Osteoblast (primary cell): ENCODE measurements at regions not wholly inside any gene's neighbourhood (a gene's known extent, or its start where the extent isn't known, plus 50 kb on each side); places are given as distances from the start of the nearest gene placed in this dataset.

ENCODE experiments used
- DNase-seq: peaks from one replicate; pipeline ENCODE4 v3.0.0; 2011; ENCODE audit warnings: low spot score, mixed read lengths; ENCODE audit not compliant: insufficient read length; ENCODE audit errors: missing footprints
- H2AFZ ChIP-seq: 2 replicates; pipeline ENCODE4 v1.6.0; 2011; ENCODE audit warnings: mild to moderate bottlenecking, low read length
- H3K27ac ChIP-seq: 2 replicates; pipeline ENCODE4 v1.5.1; 2011; ENCODE audit warnings: mild to moderate bottlenecking, low read depth, low read length, moderate library complexity
- H3K27me3 ChIP-seq: 2 replicates; pipeline ENCODE4 v1.6.0; 2012; ENCODE audit warnings: mild to moderate bottlenecking, control low read depth, inconsistent platforms, low read length, moderate library complexity; ENCODE audit not compliant: insufficient read depth
- H3K36me3 ChIP-seq: 2 replicates; pipeline ENCODE4 v1.5.1; 2011; ENCODE audit warnings: mild to moderate bottlenecking, low read length, control low read depth, moderate library complexity; ENCODE audit not compliant: insufficient read depth
- H3K4me1 ChIP-seq: 2 replicates; pipeline ENCODE4 v1.5.1; 2011; ENCODE audit warnings: mild to moderate bottlenecking, low read length, control low read depth, moderate library complexity; ENCODE audit not compliant: insufficient read depth
- H3K4me2 ChIP-seq: 2 replicates; pipeline ENCODE4 v1.6.0; 2011; ENCODE audit warnings: mild to moderate bottlenecking, low read length; ENCODE audit not compliant: insufficient read depth
- H3K4me3 ChIP-seq: fragments of 200-600 bp; sonication (generic); 3 replicates; pipeline ENCODE4 v1.5.1; 2012; ENCODE audit warnings: mild to moderate bottlenecking, low read length, inconsistent platforms; ENCODE audit not compliant: insufficient read depth
- H3K79me2 ChIP-seq: 2 replicates; pipeline ENCODE4 v1.6.0; 2012; ENCODE audit warnings: mild to moderate bottlenecking, low read length, control low read depth, inconsistent platforms; ENCODE audit not compliant: insufficient read depth
- H3K9me3 ChIP-seq: 2 replicates; pipeline ENCODE4 v1.5.1; 2011; ENCODE audit warnings: low read depth, low read length, control low read depth
- H4K20me1 ChIP-seq: 2 replicates; pipeline ENCODE4 v1.6.0; 2012; ENCODE audit warnings: mild to moderate bottlenecking, low read length, control low read depth; ENCODE audit not compliant: insufficient read depth
- CTCF ChIP-seq: IDR thresholded peaks from 2 replicates; pipeline ENCODE4 v1.5.1; 2011; ENCODE audit warnings: mild to moderate bottlenecking, low read depth, low read length, moderate library complexity; ENCODE audit errors: extremely low read depth

DNA sequence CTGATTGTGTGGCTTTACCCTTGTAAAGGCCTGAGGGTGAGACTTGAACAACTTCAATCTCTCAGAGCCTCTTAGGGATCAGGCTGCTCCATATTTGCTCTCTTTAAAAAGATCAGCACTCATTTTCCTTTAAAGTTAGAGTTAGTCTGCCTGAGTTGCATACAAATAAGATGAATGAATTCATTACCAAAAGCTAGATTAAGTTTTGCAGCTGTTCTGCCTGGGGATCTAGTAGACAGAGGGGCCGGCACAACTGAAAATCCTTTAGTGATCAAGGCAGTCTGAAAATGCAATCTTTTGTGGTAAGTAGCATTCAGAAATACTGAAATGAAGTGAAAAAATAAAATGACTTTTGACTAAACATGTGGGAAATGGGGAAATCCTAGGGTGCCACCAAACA lies 264.0 kb downstream of the MAN2A1 start:
- Histone ChIP-seq H4K20me1 (no peaks in the 10 kb centered on the region), H3K27ac (no peak overlapping the region), H3K36me3 (no peaks in the 10 kb centered on the region), H2AFZ (no peak overlapping the region), H3K4me2 (no peak overlapping the region), H3K4me1 (no peaks in the 10 kb centered on the region), H3K79me2 (no peaks in the 10 kb centered on the region), H3K4me3 (no peak overlapping the region), H3K9me3 (no peaks in the 10 kb centered on the region), H3K27me3 (no peaks in the 10 kb centered on the region)
- TF ChIP-seq CTCF: no peak
- DNase-seq: no peak

GRCh38 chr5:109956884-109957283 lies 267.2 kb downstream of the MAN2A1 start:
- no peaks in the 10 kb centered on the region for H4K20me1 ChIP-seq
- no peak overlapping the region for H3K27ac ChIP-seq
- TF ChIP-seq CTCF: no peak
- no peaks in the 10 kb centered on the region for H3K4me1 ChIP-seq
- no peaks in the 10 kb centered on the region for H3K79me2 ChIP-seq
- no peak overlapping the region for H3K4me2 ChIP-seq
- H3K36me3 ChIP-seq: no peaks in the 10 kb centered on the region
- no peaks in the 10 kb centered on the region for H3K9me3 ChIP-seq
- H3K4me3 ChIP-seq: no peak overlapping the region
- H2AFZ ChIP-seq: no peak overlapping the region
- H3K27me3 ChIP-seq: no peaks in the 10 kb centered on the region
- DNase-seq: no peak

- H4K20me1 ChIP-seq: no peaks in the 10 kb centered on the region
- H3K27ac ChIP-seq: no peak overlapping the region
- H3K4me2 ChIP-seq: no peak overlapping the region
- H3K9me3 ChIP-seq: no peaks in the 10 kb centered on the region
- H3K4me1 ChIP-seq: no peaks in the 10 kb centered on the region
- H3K27me3 ChIP-seq: no peaks in the 10 kb centered on the region
- no peak overlapping the region for H2AFZ ChIP-seq
- no peak for TF ChIP-seq CTCF
- no peaks in the 10 kb centered on the region for H3K36me3 ChIP-seq
- H3K4me3 ChIP-seq: no peak overlapping the region
- H3K79me2 ChIP-seq: no peaks in the 10 kb centered on the region
- no peak for DNase-seq
Observed at GRCh38 chr5:109958082-109958481, 268.4 kb downstream of the MAN2A1 start.

GRCh38 chr5:109959652-109960051 lies 269.9 kb downstream of the MAN2A1 start:
- H2AFZ ChIP-seq: no peak overlapping the region
- TF ChIP-seq CTCF: peak; percentile 15

More at GRCh38 chr5:109959652-109960051, 269.9 kb downstream of the MAN2A1 start:
- Histone ChIP-seq H3K36me3 (no peaks in the 10 kb centered on the region), H3K4me1 (no peaks in the 10 kb centered on the region), H3K27ac (no peak overlapping the region), H3K4me2 (no peak overlapping the region), H3K4me3 (no peak overlapping the region), H3K9me3 (no peaks in the 10 kb centered on the region), H3K79me2 (no peaks in the 10 kb centered on the region), H4K20me1 (no peaks in the 10 kb centered on the region), H3K27me3 (no peaks in the 10 kb centered on the region)
- peak; percentile 32 for DNase-seq
